OCI-LY1 (cell line): ENCODE measurements at regions not wholly inside any gene's neighbourhood (a gene's known extent, or its start where the extent isn't known, plus 50 kb on each side); places are given as distances from the start of the nearest gene placed in this dataset.
A peak's percentile ranks its signal among the peaks of the same experiment; 100 is the strongest.

Experiments used
- H2AFZ ChIP-seq: fragments of 200-600 bp; sonication (generic), shearing (Covaris generic); 2 replicates; pipeline ENCODE4 v1.6.0; 2014; ENCODE audit warnings: antibody characterized with exemption, mild to moderate bottlenecking, low read length
- H3F3A ChIP-seq: fragments of 200-600 bp; sonication (generic), shearing (Covaris generic); 2 replicates; pipeline ENCODE4 v1.6.0; 2014; ENCODE audit warnings: mild to moderate bottlenecking, antibody characterized with exemption, low read length, moderate library complexity; ENCODE audit not compliant: insufficient read depth
- H3K27ac ChIP-seq: fragments of 200-600 bp; sonication (generic); 2 replicates; pipeline ENCODE4 v1.5.1; 2014; ENCODE audit warnings: low read length, mixed run types, mild to moderate bottlenecking, low read depth; ENCODE audit not compliant: poor library complexity, severe bottlenecking
- H3K27me3 ChIP-seq: fragments of 200-600 bp; sonication (generic); 2 replicates; pipeline ENCODE4 v1.6.0; 2014; ENCODE audit warnings: antibody characterized with exemption, mild to moderate bottlenecking, low read length, moderate library complexity; ENCODE audit not compliant: insufficient read depth
- H3K36me3 ChIP-seq: fragments of 200-600 bp; sonication (generic); 2 replicates; pipeline ENCODE4 v1.6.1; 2014; ENCODE audit warnings: mild to moderate bottlenecking, antibody characterized with exemption, low read length, moderate library complexity, mixed read lengths; ENCODE audit not compliant: insufficient read depth
- H3K4me1 ChIP-seq: fragments of 200-600 bp; sonication (generic); 2 replicates; pipeline ENCODE4 v1.5.1; 2014; ENCODE audit warnings: mild to moderate bottlenecking, low read length, moderate library complexity; ENCODE audit not compliant: insufficient read depth, severe bottlenecking
- H3K4me2 ChIP-seq: fragments of 200-600 bp; sonication (generic), shearing (Covaris generic); 2 replicates; pipeline ENCODE4 v1.6.1; 2014; ENCODE audit warnings: low read length
- H3K4me3 ChIP-seq: fragments of 200-600 bp; sonication (generic); 2 replicates; pipeline ENCODE4 v1.5.1; 2014; ENCODE audit warnings: low read length, low read depth, mild to moderate bottlenecking, mixed read lengths; ENCODE audit not compliant: poor library complexity, severe bottlenecking
- H3K79me2 ChIP-seq: fragments of 200-600 bp; shearing (Covaris generic); 2 replicates; pipeline ENCODE4 v1.6.1; 2016; ENCODE audit warnings: mixed run types, low read length, mixed read lengths; ENCODE audit not compliant: insufficient read depth
- H3K9ac ChIP-seq: fragments of 200-600 bp; sonication (generic), shearing (Covaris generic); 2 replicates; pipeline ENCODE4 v1.6.1; 2014; ENCODE audit warnings: mild to moderate bottlenecking, low read length, mixed read lengths
- H3K9me2 ChIP-seq: fragments of 200-600 bp; sonication (generic), shearing (Covaris generic); 2 replicates; pipeline ENCODE4 v1.6.1; 2014; ENCODE audit warnings: low read depth, mild to moderate bottlenecking, low read length, mixed read lengths
- H3K9me3 ChIP-seq: fragments of 200-600 bp; shearing (Covaris generic); 2 replicates; pipeline ENCODE4 v1.6.1; 2014; ENCODE audit warnings: low read length, mixed read lengths
- H4K20me1 ChIP-seq: fragments of 200-600 bp; sonication (generic), shearing (Covaris generic); 2 replicates; pipeline ENCODE4 v1.6.0; 2016; ENCODE audit warnings: mild to moderate bottlenecking, low read length; ENCODE audit not compliant: insufficient read depth
- CTCF ChIP-seq: fragments of 200-600 bp; sonication (generic), shearing (Covaris generic); IDR thresholded peaks from 2 replicates; pipeline ENCODE4 v1.5.1; 2017; ENCODE audit warnings: mild to moderate bottlenecking, antibody characterized with exemption, low read length, moderate library complexity, mixed read lengths
- EZH2 ChIP-seq: fragments of 200-600 bp; sonication (generic), shearing (Covaris generic); IDR thresholded peaks from 2 replicates; pipeline ENCODE4 v1.8.0; 2017; ENCODE audit warnings: borderline replicate concordance, mixed run types, mild to moderate bottlenecking, antibody characterized with exemption, low read length, moderate library complexity, mixed read lengths

- H3K9me2 ChIP-seq = no peaks in the 10 kb centered on the region
- no peaks in the 10 kb centered on the region for H4K20me1 ChIP-seq
- H3K9me3 ChIP-seq = no peaks in the 10 kb centered on the region
- peak overlapping the region; percentile 37 for H3K27ac ChIP-seq
- TF ChIP-seq EZH2 (no peak), CTCF (no peak)
- no peak overlapping the region for H3K9ac ChIP-seq
- peaks cover 67% of the 10 kb centered on the region for H3K36me3 ChIP-seq
- no peaks in the 10 kb centered on the region for H3F3A ChIP-seq
- H3K4me1 ChIP-seq = peaks cover 53% of the 10 kb centered on the region
- no peak overlapping the region; the same call in 1 of the 2 replicates for H3K4me2 ChIP-seq
- no peaks in the 10 kb centered on the region for H3K27me3 ChIP-seq
- no peak overlapping the region for H3K4me3 ChIP-seq
- H2AFZ ChIP-seq = no peak overlapping the region
- H3K79me2 ChIP-seq = peaks cover 45% of the 10 kb centered on the region
Measured at GRCh38 chr7:130945411-130945811, 211.4 kb upstream of the KLF14 start.

DNA sequence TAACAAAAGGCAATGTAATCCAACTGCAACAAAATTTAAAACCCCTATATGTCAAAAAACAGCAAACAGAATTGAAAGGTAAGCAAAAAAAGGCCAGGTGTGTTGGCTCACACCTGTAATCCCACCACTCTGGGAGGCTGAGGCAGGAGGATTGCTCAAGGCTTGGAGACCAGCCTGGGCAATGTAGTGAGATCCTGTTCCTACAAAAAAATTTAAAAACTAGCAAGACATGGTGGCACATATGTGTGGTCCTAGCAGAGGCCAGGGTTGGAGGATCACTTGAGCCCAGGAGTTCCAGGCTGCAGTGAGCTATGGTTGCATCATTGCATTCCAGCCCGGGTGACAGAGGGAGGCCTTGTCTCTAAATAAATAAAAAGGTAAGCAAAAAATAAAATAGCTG is 212.1 kb upstream of the KLF14 start:
- H3K27ac ChIP-seq = no peak overlapping the region
- no peak overlapping the region for H3K9ac ChIP-seq
- no peaks in the 10 kb centered on the region for H3K9me3 ChIP-seq
- no peaks in the 10 kb centered on the region for H3K9me2 ChIP-seq
- H3K36me3 ChIP-seq = peaks cover 70% of the 10 kb centered on the region
- no peak overlapping the region for H2AFZ ChIP-seq
- no peak for TF ChIP-seq CTCF
- TF ChIP-seq EZH2 = no peak
- no peak overlapping the region for H3K4me3 ChIP-seq
- H3K27me3 ChIP-seq = no peaks in the 10 kb centered on the region
- H3K4me1 ChIP-seq = peaks cover 53% of the 10 kb centered on the region
- H3K4me2 ChIP-seq = no peak overlapping the region
- peaks cover 45% of the 10 kb centered on the region for H3K79me2 ChIP-seq
- no peaks in the 10 kb centered on the region for H3F3A ChIP-seq
- no peaks in the 10 kb centered on the region for H4K20me1 ChIP-seq

DNA sequence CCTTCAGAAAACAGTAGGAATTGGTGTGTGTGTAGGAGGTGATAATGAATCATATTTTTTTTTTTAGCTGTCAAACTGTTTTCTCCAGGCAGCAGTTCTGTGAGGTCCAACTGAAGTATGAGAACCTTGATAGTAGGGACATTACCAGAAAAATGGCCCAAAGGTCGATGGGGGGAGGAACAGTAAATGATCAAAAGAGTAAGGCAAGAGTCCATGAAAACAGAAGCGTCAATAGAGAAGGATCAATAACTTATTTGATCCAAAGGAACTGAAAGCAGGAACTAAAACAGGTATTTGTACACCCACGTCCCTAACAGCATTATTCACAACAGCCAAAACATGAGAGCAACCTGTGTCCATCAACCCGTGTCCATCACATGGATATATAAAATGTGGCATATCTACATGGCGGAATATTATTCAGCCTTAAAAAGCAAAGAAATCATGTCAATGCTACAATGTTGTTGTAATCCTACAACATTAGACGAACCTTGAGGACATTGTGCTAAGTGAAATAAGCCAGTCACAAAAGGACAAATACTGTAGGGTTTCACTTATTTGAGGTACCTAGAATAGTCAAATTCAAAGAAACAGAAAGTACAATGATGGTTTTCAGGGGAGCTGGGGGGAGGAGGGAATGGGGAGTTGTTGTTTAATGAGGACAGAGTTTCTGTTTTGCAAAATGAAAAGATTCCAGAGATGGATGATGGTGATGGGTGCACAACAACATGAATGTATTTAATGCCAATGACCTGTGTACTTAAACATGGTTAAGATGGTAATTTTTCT is 214.0 kb upstream of the KLF14 start:
- Histone ChIP-seq H3K36me3 (peaks cover 68% of the 10 kb centered on the region; the same call in 1 of the 2 replicates), H3K79me2 (peaks cover 47% of the 10 kb centered on the region), H3K4me2 (no peak overlapping the region)

More for the DNA sequence above, 214.0 kb upstream of the KLF14 start:
- Histone ChIP-seq H3K27ac (no peak overlapping the region), H3F3A (no peaks in the 10 kb centered on the region), H3K9me2 (no peaks in the 10 kb centered on the region), H3K27me3 (no peaks in the 10 kb centered on the region), H3K9ac (no peak overlapping the region), H3K4me3 (no peak overlapping the region), H3K4me1 (peaks cover 36% of the 10 kb centered on the region), H3K9me3 (no peaks in the 10 kb centered on the region), H4K20me1 (no peaks in the 10 kb centered on the region), H2AFZ (no peak overlapping the region)
- TF ChIP-seq CTCF (no peak), EZH2 (no peak)
